Activated naive CD8-positive, alpha-beta T cell (primary cell): ENCODE measurements at regions not wholly inside any gene's neighbourhood (a gene's known extent, or its start where the extent isn't known, plus 50 kb on each side); places are given as distances from the start of the nearest gene placed in this dataset.

Source experiments
- H3K27ac Mint-ChIP-seq: one replicate; pipeline ENCODE4 v1.8.0; 2021; ENCODE audit warnings: mixed read lengths
- H3K27me3 Mint-ChIP-seq: one replicate; pipeline ENCODE4 v1.8.0; 2021; ENCODE audit warnings: mixed read lengths
- H3K36me3 Mint-ChIP-seq: one replicate; pipeline ENCODE4 v1.8.0; 2021; ENCODE audit warnings: mixed read lengths
- H3K4me1 Mint-ChIP-seq: one replicate; pipeline ENCODE4 v1.8.0; 2021; ENCODE audit warnings: low read depth, mixed read lengths
- H3K4me3 Mint-ChIP-seq: one replicate; pipeline ENCODE4 v1.8.0; 2021; ENCODE audit warnings: mild to moderate bottlenecking, mixed read lengths
- H3K9me3 Mint-ChIP-seq: one replicate; pipeline ENCODE4 v1.8.0; 2021; ENCODE audit warnings: low read depth, mixed read lengths

GRCh38 chr3:46146548-46146947 lies 61.6 kb downstream of the CCR1 start:
- no peak overlapping the region for H3K4me3 Mint-ChIP-seq
- H3K9me3 Mint-ChIP-seq: no peaks in the 10 kb centered on the region
- H3K36me3 Mint-ChIP-seq: peaks cover 3% of the 10 kb centered on the region
- H3K4me1 Mint-ChIP-seq: peaks cover 4% of the 10 kb centered on the region
- no peak overlapping the region for H3K27ac Mint-ChIP-seq
- H3K27me3 Mint-ChIP-seq: no peaks in the 10 kb centered on the region

GRCh38 chr3:46146021-46146420 lies 62.1 kb downstream of the CCR1 start:
- no peak overlapping the region for H3K27ac Mint-ChIP-seq
- no peak overlapping the region for H3K4me3 Mint-ChIP-seq
- H3K9me3 Mint-ChIP-seq: no peaks in the 10 kb centered on the region
- no peaks in the 10 kb centered on the region for H3K27me3 Mint-ChIP-seq
- H3K4me1 Mint-ChIP-seq: peaks cover 4% of the 10 kb centered on the region
- H3K36me3 Mint-ChIP-seq: peaks cover 3% of the 10 kb centered on the region

GRCh38 chr3:46145147-46145546 lies 63.0 kb downstream of the CCR1 start:
- Mint-ChIP-seq H3K4me1 (peaks cover 4% of the 10 kb centered on the region), H3K27ac (no peak overlapping the region), H3K4me3 (no peak overlapping the region), H3K27me3 (no peaks in the 10 kb centered on the region), H3K36me3 (peaks cover 3% of the 10 kb centered on the region), H3K9me3 (no peaks in the 10 kb centered on the region)

GRCh38 chr3:46143951-46144473 lies 64.1 kb downstream of the CCR1 start:
- Mint-ChIP-seq H3K27ac (no peak overlapping the region), H3K36me3 (peaks cover 3% of the 10 kb centered on the region), H3K4me1 (peaks cover 4% of the 10 kb centered on the region), H3K9me3 (no peaks in the 10 kb centered on the region), H3K4me3 (no peak overlapping the region), H3K27me3 (no peaks in the 10 kb centered on the region)

GRCh38 chr3:46141813-46142212 lies 66.3 kb downstream of the CCR1 start:
- H3K9me3 Mint-ChIP-seq: no peaks in the 10 kb centered on the region
- no peak overlapping the region for H3K27ac Mint-ChIP-seq
- H3K4me1 Mint-ChIP-seq: peaks cover 4% of the 10 kb centered on the region
- H3K27me3 Mint-ChIP-seq: no peaks in the 10 kb centered on the region
- no peak overlapping the region for H3K4me3 Mint-ChIP-seq
- no peaks in the 10 kb centered on the region for H3K36me3 Mint-ChIP-seq

- H3K27me3 Mint-ChIP-seq: no peaks in the 10 kb centered on the region
- H3K36me3 Mint-ChIP-seq: no peaks in the 10 kb centered on the region
- no peaks in the 10 kb centered on the region for H3K4me1 Mint-ChIP-seq
- no peaks in the 10 kb centered on the region for H3K9me3 Mint-ChIP-seq
- H3K4me3 Mint-ChIP-seq: no peak overlapping the region
- no peak overlapping the region for H3K27ac Mint-ChIP-seq
These were observed 69.5 kb downstream of the CCR1 start for GRCh38 chr3:46138581-46138980.

GRCh38 chr3:46135475-46135874 lies 72.6 kb downstream of the CCR1 start:
- H3K27ac Mint-ChIP-seq: no peak overlapping the region

GRCh38 chr3:46133285-46133684 lies 74.8 kb downstream of the CCR1 start:
- Mint-ChIP-seq H3K27me3 (no peaks in the 10 kb centered on the region), H3K36me3 (no peaks in the 10 kb centered on the region), H3K4me3 (no peak overlapping the region), H3K4me1 (peaks cover 12% of the 10 kb centered on the region), H3K27ac (no peak overlapping the region), H3K9me3 (no peaks in the 10 kb centered on the region)

More at GRCh38 chr3:46135475-46135874, 72.6 kb downstream of the CCR1 start:
- H3K27me3 Mint-ChIP-seq: no peaks in the 10 kb centered on the region
- H3K36me3 Mint-ChIP-seq: no peaks in the 10 kb centered on the region
- no peak overlapping the region for H3K4me3 Mint-ChIP-seq
- H3K4me1 Mint-ChIP-seq: no peaks in the 10 kb centered on the region
- H3K9me3 Mint-ChIP-seq: no peaks in the 10 kb centered on the region

GRCh38 chr3:46132565-46132964 lies 75.5 kb downstream of the CCR1 start:
- no peaks in the 10 kb centered on the region for H3K9me3 Mint-ChIP-seq
- H3K27me3 Mint-ChIP-seq: no peaks in the 10 kb centered on the region

GRCh38 chr3:46131884-46132450 lies 76.1 kb downstream of the CCR1 start:
- H3K4me3 Mint-ChIP-seq: no peak overlapping the region
- H3K4me1 Mint-ChIP-seq: peaks cover 12% of the 10 kb centered on the region
- H3K36me3 Mint-ChIP-seq: no peaks in the 10 kb centered on the region
- no peaks in the 10 kb centered on the region for H3K27me3 Mint-ChIP-seq
- no peaks in the 10 kb centered on the region for H3K9me3 Mint-ChIP-seq
- no peak overlapping the region for H3K27ac Mint-ChIP-seq

More at GRCh38 chr3:46132565-46132964, 75.5 kb downstream of the CCR1 start:
- H3K27ac Mint-ChIP-seq: no peak overlapping the region
- H3K36me3 Mint-ChIP-seq: no peaks in the 10 kb centered on the region
- peaks cover 12% of the 10 kb centered on the region for H3K4me1 Mint-ChIP-seq
- H3K4me3 Mint-ChIP-seq: no peak overlapping the region

- Mint-ChIP-seq H3K27ac (no peak overlapping the region), H3K4me3 (no peak overlapping the region), H3K9me3 (no peaks in the 10 kb centered on the region), H3K27me3 (no peaks in the 10 kb centered on the region), H3K4me1 (peaks cover 12% of the 10 kb centered on the region), H3K36me3 (no peaks in the 10 kb centered on the region)
These were observed 77.3 kb downstream of the CCR1 start for GRCh38 chr3:46130631-46131310.

GRCh38 chr3:46129588-46130272 lies 78.4 kb downstream of the CCR1 start:
- Mint-ChIP-seq H3K27me3 (no peaks in the 10 kb centered on the region), H3K4me3 (no peak overlapping the region), H3K9me3 (no peaks in the 10 kb centered on the region), H3K36me3 (no peaks in the 10 kb centered on the region), H3K4me1 (peaks cover 12% of the 10 kb centered on the region), H3K27ac (no peak overlapping the region)

- Mint-ChIP-seq H3K4me3 (no peak overlapping the region), H3K4me1 (peaks cover 12% of the 10 kb centered on the region), H3K36me3 (no peaks in the 10 kb centered on the region), H3K27ac (no peak overlapping the region), H3K9me3 (no peaks in the 10 kb centered on the region), H3K27me3 (no peaks in the 10 kb centered on the region)
These were observed 80.6 kb downstream of the CCR1 start for GRCh38 chr3:46127503-46127902.

GRCh38 chr3:46124216-46125177 lies 83.6 kb downstream of the CCR1 start:
- Mint-ChIP-seq H3K27ac (no peak overlapping the region), H3K27me3 (peaks cover 7% of the 10 kb centered on the region), H3K36me3 (no peaks in the 10 kb centered on the region), H3K9me3 (no peaks in the 10 kb centered on the region), H3K4me1 (peaks cover 5% of the 10 kb centered on the region), H3K4me3 (no peak overlapping the region)
